ENCODE measurements at regions not wholly inside any gene's neighbourhood (a gene's known extent, or its start where the extent isn't known, plus 50 kb on each side); places are given as distances from the start of the nearest gene placed in this dataset.

DNA sequence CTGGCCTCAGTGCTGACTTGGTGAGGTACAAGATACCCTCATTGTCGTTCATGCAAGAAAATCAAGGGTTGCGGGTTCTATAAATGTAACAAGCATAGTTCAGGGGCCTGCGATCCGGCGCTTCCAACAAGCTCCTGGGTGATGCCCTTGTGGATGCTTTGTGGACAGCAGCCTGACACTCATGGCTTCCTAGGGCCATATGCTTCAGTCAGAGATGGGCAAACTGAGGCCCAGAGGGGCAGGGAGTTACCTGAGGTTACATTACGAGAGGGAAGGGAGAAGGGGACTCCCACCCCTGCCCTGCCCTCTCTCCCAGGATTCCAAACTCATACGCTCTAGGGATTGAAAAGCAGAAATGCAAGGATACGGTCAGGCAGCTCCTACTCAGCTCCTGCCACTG lies 296.3 kb upstream of the ZMIZ1 start:
- no peak for TF ChIP-seq POLR2AphosphoS5 (IDR thresholded peaks at IDR 0.05; ENCODE audit: borderline replicate concordance, low read depth, low read length)
- TF ChIP-seq EZH2 (IDR thresholded peaks at IDR 0.05): no peak
- TF ChIP-seq FOXP2 (optimal IDR thresholded peaks at IDR 0.05; ENCODE audit: control extremely low read depth, extremely low read length, insufficient read depth): no peak

All from SK-N-MC (cell line).